ENCODE measurements at regions not wholly inside any gene's neighbourhood (a gene's known extent, or its start where the extent isn't known, plus 50 kb on each side); places are given as distances from the start of the nearest gene placed in this dataset.

DNA sequence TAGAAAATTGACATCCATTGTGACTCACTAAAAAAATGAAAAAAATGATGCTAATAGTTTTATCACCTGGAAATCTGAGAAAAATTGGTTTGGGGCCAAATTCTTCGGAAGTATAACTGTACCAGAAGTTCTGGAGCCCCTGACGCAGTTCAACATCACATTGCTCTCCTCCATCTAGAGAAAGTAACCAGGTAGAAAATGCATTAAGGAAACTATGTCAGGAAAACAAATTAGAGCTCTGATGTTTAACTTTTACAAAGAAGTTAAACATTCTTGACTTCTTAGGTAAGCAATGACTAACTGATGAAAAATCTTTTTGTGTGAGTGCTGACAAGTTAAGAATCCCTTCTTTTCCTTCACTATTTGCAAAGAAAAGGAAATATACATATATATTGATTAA, 61.1 kb upstream of the TMEM196 start:
- TF ChIP-seq, protein P1, sequence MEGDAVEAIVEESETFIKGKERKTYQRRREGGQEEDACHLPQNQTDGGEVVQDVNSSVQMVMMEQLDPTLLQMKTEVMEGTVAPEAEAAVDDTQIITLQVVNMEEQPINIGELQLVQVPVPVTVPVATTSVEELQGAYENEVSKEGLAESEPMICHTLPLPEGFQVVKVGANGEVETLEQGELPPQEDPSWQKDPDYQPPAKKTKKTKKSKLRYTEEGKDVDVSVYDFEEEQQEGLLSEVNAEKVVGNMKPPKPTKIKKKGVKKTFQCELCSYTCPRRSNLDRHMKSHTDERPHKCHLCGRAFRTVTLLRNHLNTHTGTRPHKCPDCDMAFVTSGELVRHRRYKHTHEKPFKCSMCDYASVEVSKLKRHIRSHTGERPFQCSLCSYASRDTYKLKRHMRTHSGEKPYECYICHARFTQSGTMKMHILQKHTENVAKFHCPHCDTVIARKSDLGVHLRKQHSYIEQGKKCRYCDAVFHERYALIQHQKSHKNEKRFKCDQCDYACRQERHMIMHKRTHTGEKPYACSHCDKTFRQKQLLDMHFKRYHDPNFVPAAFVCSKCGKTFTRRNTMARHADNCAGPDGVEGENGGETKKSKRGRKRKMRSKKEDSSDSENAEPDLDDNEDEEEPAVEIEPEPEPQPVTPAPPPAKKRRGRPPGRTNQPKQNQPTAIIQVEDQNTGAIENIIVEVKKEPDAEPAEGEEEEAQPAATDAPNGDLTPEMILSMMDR (IDR thresholded peaks at IDR 0.05), result no peak
- TF ChIP-seq EZH2 (IDR thresholded peaks at IDR 0.05), result no peak
